HEK293T (cell line): ENCODE measurements at regions not wholly inside any gene's neighbourhood (a gene's known extent, or its start where the extent isn't known, plus 50 kb on each side); places are given as distances from the start of the nearest gene placed in this dataset.

Experiments
- CTCF ChIA-PET: fragments of 350-600 bp; formaldehyde crosslinking; extraction: SDS; loops from one replicate; lab custom pipeline; 2021; ENCODE audit warnings: antibody characterized with exemption, inconsistent platforms; lab: Yijun Ruan, JAX
- POLR2A ChIA-PET: fragments of 350-600 bp; formaldehyde crosslinking; extraction: SDS; loops from one replicate; lab custom pipeline; 2020; ENCODE audit warnings: antibody characterized with exemption, inconsistent platforms; lab: Yijun Ruan, JAX
- DNase-seq: peaks from one replicate; pipeline ENCODE4 v3.0.0; 2012; ENCODE audit warnings: mixed read lengths; ENCODE audit errors: extremely low spot score
- ARNT ChIP-seq: fragments of 450-650 bp; IDR thresholded peaks from 2 replicates; pipeline ENCODE4 v1.6.1; 2017; ENCODE audit warnings: mild to moderate bottlenecking
- BHLHE40 ChIP-seq: fragments of 450-650 bp; IDR thresholded peaks from 2 replicates; pipeline ENCODE4 v1.6.1; 2016; ENCODE audit warnings: mild to moderate bottlenecking, moderate library complexity, borderline replicate concordance
- CTBP1 ChIP-seq: fragments of 450-650 bp; IDR thresholded peaks from 2 replicates; pipeline ENCODE4 v1.6.1; 2016; ENCODE audit warnings: borderline replicate concordance
- ELF4 ChIP-seq: fragments of 450-650 bp; IDR thresholded peaks from 2 replicates; pipeline ENCODE4 v1.6.1; 2017; ENCODE audit warnings: antibody characterized with exemption
- FOXA1 ChIP-seq: fragments of 450-650 bp; IDR thresholded peaks from 2 replicates; pipeline ENCODE4 v1.6.1; 2016; ENCODE audit warnings: mild to moderate bottlenecking
- FOXK2 ChIP-seq: fragments of 450-650 bp; IDR thresholded peaks from 2 replicates; pipeline ENCODE4 v1.6.1; 2016; ENCODE audit warnings: mild to moderate bottlenecking
- FOXM1 ChIP-seq: fragments of 450-650 bp; IDR thresholded peaks from 2 replicates; pipeline ENCODE4 v1.6.1; 2017; ENCODE audit warnings: mild to moderate bottlenecking, borderline replicate concordance
- HDGF ChIP-seq: fragments of 450-650 bp; IDR thresholded peaks from 2 replicates; pipeline ENCODE4 v1.6.1; 2017; ENCODE audit warnings: antibody characterized with exemption, borderline replicate concordance
- L3MBTL2 ChIP-seq: fragments of 450-650 bp; conservative IDR thresholded peaks from 2 replicates; pipeline ENCODE4 v1.6.1; 2016; ENCODE audit warnings: mild to moderate bottlenecking
- LEF1 ChIP-seq: fragments of 450-650 bp; IDR thresholded peaks from 2 replicates; pipeline ENCODE4 v1.6.1; 2017; ENCODE audit warnings: mild to moderate bottlenecking, borderline replicate concordance
- NFRKB ChIP-seq: fragments of 450-650 bp; IDR thresholded peaks from 2 replicates; pipeline ENCODE4 v1.6.1; 2016; ENCODE audit warnings: mild to moderate bottlenecking, moderate library complexity
- SP1 ChIP-seq: fragments of 450-650 bp; IDR thresholded peaks from 2 replicates; pipeline ENCODE4 v1.6.1; 2017
- SUZ12 ChIP-seq: fragments of 450-650 bp; IDR thresholded peaks from 2 replicates; pipeline ENCODE4 v1.6.1; 2016; ENCODE audit warnings: mild to moderate bottlenecking
- TARDBP ChIP-seq: fragments of 450-650 bp; IDR thresholded peaks from 2 replicates; pipeline ENCODE4 v1.6.1; 2016
- ZNF384 ChIP-seq: fragments of 450-650 bp; IDR thresholded peaks from 2 replicates; pipeline ENCODE4 v1.6.1; 2016
- TF ChIP-seq, protein P1 (sequence below): fragments of 450-650 bp; IDR thresholded peaks from 2 replicates; pipeline ENCODE4 v1.6.1; 2016

DNA sequence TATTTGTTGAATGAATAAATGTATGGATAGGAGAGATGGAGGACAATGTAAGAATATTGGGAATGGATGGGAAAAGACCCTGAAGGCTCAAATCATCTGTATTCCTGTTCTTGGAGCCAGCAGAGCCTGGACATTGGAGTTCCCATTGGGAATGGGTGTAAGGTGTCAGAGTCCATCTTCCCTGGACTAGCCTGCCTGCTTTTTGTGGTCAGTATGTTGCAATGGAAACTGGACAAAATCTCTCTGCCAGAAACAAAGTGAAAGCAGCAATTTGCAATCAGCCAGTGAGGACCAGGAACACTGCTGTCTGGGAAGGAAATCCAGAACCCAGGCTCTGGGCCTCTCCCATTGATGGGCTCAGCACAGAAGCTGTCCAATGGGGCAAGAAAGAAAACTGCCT is 83.5 kb upstream of the SKOR2 start:
- no peak for DNase-seq
- TF ChIP-seq HDGF (no peak), ARNT (no peak), ELF4 (no peak), FOXM1 (no peak), SUZ12 (no peak), TARDBP (no peak)
- ChIA-PET POLR2A (no interaction called here), CTCF (no interaction called here)

DNA sequence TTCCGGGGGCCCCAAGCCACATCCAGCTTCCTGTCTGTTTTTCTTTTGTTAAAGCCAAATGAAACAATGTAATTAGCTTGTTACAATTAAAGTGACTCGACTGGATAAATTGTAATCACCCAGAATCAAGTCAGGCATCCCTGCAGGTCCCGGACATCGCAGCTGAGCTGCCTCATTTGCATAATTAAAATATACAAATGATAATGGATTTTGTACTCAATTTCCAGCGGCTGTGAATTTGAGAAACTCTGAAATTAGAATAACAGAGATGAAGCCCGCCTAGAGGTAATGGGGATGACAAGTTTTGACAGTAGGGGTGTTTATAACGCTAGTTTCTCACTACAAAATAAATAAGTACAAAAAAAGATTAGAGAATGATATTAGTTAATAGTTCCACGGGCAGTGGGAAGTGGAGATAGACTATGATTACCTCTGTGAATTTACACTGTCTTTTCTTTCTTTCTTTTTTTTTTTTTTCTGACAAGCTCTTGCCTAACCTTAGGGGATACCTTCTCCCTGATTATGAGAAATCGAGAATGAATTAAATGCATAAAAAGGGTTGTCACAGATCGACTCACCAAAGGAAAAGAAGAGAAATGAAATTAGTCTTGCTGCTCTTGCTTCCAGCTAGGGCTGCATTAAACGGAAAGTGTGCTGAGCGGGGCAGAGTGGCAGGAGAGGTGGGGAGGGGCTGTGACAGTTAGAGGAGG is 82.6 kb upstream of the SKOR2 start:
- ChIA-PET CTCF (no interaction called here), POLR2A (no interaction called here)
- no peak for DNase-seq
- TF ChIP-seq TARDBP (no peak), FOXK2 (no peak), ZNF384 (no peak), FOXM1 (no peak), CTBP1 (no peak), SP1 (no peak), NFRKB (no peak), L3MBTL2 (no peak), HDGF (no peak), BHLHE40 (no peak), FOXA1 (no peak), ELF4 (no peak), SUZ12 (no peak), ARNT (no peak), LEF1 (no peak)
- TF ChIP-seq, protein P1, sequence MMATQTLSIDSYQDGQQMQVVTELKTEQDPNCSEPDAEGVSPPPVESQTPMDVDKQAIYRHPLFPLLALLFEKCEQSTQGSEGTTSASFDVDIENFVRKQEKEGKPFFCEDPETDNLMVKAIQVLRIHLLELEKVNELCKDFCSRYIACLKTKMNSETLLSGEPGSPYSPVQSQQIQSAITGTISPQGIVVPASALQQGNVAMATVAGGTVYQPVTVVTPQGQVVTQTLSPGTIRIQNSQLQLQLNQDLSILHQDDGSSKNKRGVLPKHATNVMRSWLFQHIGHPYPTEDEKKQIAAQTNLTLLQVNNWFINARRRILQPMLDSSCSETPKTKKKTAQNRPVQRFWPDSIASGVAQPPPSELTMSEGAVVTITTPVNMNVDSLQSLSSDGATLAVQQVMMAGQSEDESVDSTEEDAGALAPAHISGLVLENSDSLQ = no peak

DNA sequence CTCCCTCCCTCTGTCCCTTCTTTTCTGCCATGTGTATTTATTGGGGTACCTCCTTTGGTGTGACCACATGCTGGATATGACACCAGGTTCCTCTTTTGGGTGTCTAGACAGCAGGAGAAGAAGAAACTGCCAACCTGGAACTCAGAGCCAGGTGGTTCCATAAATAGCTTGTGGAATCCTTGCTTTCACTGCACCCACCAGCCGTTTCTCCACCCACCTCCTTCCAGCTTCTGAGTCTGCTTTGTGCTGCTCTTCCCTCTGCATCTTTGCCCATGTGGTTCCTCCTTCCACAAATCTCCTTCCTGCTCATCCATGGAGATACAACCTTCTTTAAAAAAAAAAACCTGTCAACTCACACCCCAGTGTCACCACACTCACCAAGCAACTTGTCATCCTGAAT is 80.2 kb upstream of the SKOR2 start:
- POLR2A ChIA-PET = no interaction called here
- CTCF ChIA-PET = interaction anchor here (0.7 kb wide), 1 partner anchor 265 kb away, joined by 4 read pairs; no protein-coding TSS in a partner anchor
- DNase-seq = no peak
- TF ChIP-seq, protein P1 = no peak
- TF ChIP-seq FOXA1 = no peak
- no peak for TF ChIP-seq HDGF

DNA sequence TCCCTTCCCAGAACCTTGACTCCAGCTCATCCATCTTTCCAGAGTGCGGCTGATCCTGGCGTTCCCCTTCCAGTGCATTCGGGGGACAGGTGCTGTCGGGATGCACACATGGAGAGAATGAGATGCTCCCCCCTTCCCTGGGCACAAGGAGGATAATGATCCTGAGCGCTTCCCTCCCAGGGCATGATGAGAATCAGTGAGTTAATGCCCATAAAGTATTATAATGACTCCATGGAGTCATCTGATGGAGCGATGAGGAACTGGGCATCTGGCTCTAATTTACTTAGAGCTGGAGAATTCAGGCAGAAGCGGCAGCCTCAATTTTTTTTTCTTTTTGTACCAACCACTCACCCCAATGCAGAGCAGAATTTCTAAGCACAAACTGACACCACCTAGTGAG is 79.6 kb upstream of the SKOR2 start:
- POLR2A ChIA-PET = no interaction called here
- CTCF ChIA-PET = no interaction called here
- no peak for TF ChIP-seq FOXK2
- TF ChIP-seq ARNT = no peak
- no peak for TF ChIP-seq FOXM1
- TF ChIP-seq HDGF = no peak
- TF ChIP-seq SUZ12 = no peak
- TF ChIP-seq FOXA1 = no peak
- no peak for TF ChIP-seq NFRKB
- TF ChIP-seq CTBP1 = no peak
- no peak for TF ChIP-seq SP1
- TF ChIP-seq L3MBTL2 = no peak
- no peak for TF ChIP-seq ELF4
- TF ChIP-seq ZNF384 = no peak
- TF ChIP-seq TARDBP = no peak
- TF ChIP-seq, protein P1 = no peak
- no peak for TF ChIP-seq BHLHE40
- no peak for TF ChIP-seq LEF1
- DNase-seq = no peak

DNA sequence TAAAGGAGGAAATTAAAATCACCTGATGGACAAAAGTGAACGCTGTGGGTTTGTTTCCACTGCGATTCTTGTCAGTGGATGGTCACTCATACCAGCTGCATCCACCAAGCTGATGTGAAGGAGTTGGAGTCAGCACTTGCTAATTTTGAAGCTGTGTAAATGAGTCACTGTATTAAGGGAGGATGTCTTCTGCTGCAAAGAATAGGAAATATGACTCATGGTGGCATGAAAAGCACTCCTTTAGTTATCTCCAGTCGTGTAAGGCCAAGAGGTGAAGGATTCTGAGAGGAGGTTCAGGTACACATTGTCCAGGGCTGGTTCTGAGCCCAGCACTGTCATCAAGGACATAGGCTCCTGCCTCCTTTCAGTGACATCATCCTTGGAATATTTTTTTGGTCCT is 71.7 kb upstream of the SKOR2 start:
- TF ChIP-seq CTBP1 (no peak), TARDBP (no peak), SUZ12 (no peak)
- ChIA-PET POLR2A (no interaction called here), CTCF (no interaction called here)
- DNase-seq = no peak

DNA sequence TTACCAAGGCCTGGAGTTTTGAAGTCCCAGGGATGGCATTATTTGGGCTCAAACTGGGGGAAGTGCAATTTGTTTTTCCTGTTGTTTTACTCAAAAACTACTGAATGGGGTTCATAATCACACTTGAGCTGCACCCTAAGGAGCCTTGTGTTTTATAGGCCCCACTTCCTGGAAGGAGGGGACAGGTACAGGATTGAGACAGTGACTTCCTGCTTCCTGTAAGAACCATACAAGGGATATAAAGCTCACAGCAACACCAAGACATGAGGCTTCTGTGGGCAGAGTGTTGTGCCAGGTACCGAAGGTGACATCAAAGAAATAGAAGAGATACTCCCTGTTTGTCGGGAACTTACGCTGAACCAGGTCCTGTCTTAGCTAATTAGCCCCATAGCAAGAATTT is 70.4 kb upstream of the SKOR2 start:
- ChIA-PET POLR2A (no interaction called here), CTCF (no interaction called here)
- no peak for DNase-seq
- no peak for TF ChIP-seq BHLHE40

DNA sequence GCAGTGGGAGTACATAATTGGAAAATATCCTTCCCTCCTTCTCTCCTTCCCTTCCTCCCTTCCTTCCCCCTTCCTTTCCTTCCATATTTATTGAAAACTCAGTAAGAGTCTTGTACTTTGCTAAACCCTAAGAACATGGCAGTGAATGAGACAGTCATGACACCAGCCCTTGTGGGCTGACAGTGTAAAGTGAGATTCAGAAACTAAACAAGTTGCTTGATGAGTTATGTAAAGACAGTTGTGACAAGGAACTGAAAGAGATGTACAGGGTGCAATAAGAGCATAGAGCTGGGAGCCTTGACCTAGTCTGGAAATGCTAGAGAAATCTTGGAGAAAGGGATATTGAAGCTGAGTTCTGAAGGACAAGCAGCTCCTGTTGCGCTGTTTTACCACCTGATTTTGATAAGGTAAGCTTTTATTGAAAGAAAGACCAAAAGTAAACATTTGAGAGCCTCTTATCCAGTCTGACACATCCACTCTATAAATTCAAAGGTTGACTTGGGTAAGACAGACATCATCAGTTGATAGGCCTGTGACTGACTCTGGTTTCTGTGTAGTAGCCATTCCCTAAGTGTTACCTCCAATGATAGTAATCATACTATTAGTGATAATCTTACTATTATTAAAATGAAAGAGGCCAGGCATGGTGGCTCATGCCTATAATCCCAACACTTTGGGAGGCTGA is 66.5 kb upstream of the SKOR2 start:
- ChIA-PET CTCF (no interaction called here), POLR2A (no interaction called here)
- DNase-seq = no peak
- TF ChIP-seq FOXA1 (no peak), FOXM1 (no peak), BHLHE40 (no peak), ZNF384 (no peak), ELF4 (no peak), L3MBTL2 (no peak), LEF1 (no peak), HDGF (no peak), CTBP1 (no peak), FOXK2 (no peak), TARDBP (no peak), SP1 (no peak), NFRKB (no peak), ARNT (no peak)
- TF ChIP-seq, protein P1 = no peak
